ENCODE measurements at regions not wholly inside any gene's neighbourhood (a gene's known extent, or its start where the extent isn't known, plus 50 kb on each side); places are given as distances from the start of the nearest gene placed in this dataset.
A peak's percentile ranks its signal among the peaks of the same experiment; 100 is the strongest.

GRCh38 chr2:104432401-104432800 lies 421.5 kb upstream of the POU3F3 start:
- no peaks in the 10 kb centered on the region for H3K9me3 Mint-ChIP-seq
- no peaks in the 10 kb centered on the region for H3K36me3 Mint-ChIP-seq (ENCODE audit: low read depth)
- peaks cover 39% of the 10 kb centered on the region for H3K4me1 Mint-ChIP-seq
- Histone ChIP-seq H3K27ac (ENCODE audit: low read depth, low read length) (peak overlapping the region; percentile 98), H3K9me3 (ENCODE audit: control insufficient read depth, low read length) (peaks cover 6% of the 10 kb centered on the region), H3K36me3 (ENCODE audit: control insufficient read depth, insufficient read depth, low read length) (no peaks in the 10 kb centered on the region), H3K4me3 (ENCODE audit: low read length) (no peak overlapping the region), H3K27me3 (ENCODE audit: control insufficient read depth, insufficient read depth, low read length, poor library complexity, severe bottlenecking) (no peaks in the 10 kb centered on the region), H3K4me1 (ENCODE audit: control insufficient read depth, insufficient read depth, low read length) (peaks cover 4% of the 10 kb centered on the region), H3K9ac (ENCODE audit: extremely low read depth, low read length, poor library complexity, severe bottlenecking) (no peak overlapping the region)
- no peak overlapping the region for H3K27ac Mint-ChIP-seq
- WGBS, 2 experiments (ENCODE audit: insufficient coverage in 1 of 2, insufficient read length in 1 of 2): 87 to 88% methylated on average over 5 of the region's 5 CpGs
- no peak for TF ChIP-seq CTCF (conservative IDR thresholded peaks at IDR 0.05)
- no peak overlapping the region for H3K4me3 Mint-ChIP-seq
- no peak for DNase-seq
- no peaks in the 10 kb centered on the region for H3K27me3 Mint-ChIP-seq (ENCODE audit: insufficient read depth)

- no peak for TF ChIP-seq CTCF (conservative IDR thresholded peaks at IDR 0.05)
- Mint-ChIP-seq H3K27me3 (ENCODE audit: insufficient read depth) (no peaks in the 10 kb centered on the region), H3K27ac (no peak overlapping the region), H3K9me3 (no peaks in the 10 kb centered on the region), H3K4me1 (peaks cover 39% of the 10 kb centered on the region), H3K4me3 (no peak overlapping the region), H3K36me3 (ENCODE audit: low read depth) (no peaks in the 10 kb centered on the region)
- H3K27me3 ChIP-seq (ENCODE audit: control insufficient read depth, insufficient read depth, low read length, poor library complexity, severe bottlenecking): no peaks in the 10 kb centered on the region
- H3K4me1 ChIP-seq (ENCODE audit: control insufficient read depth, insufficient read depth, low read length): peaks cover 4% of the 10 kb centered on the region
- DNase-seq: no peak
- no peak overlapping the region for H3K9ac ChIP-seq (ENCODE audit: extremely low read depth, low read length, poor library complexity, severe bottlenecking)
- H3K4me3 ChIP-seq (ENCODE audit: low read length): no peak overlapping the region
- peak overlapping the region; percentile 98 for H3K27ac ChIP-seq (ENCODE audit: low read depth, low read length)
- H3K9me3 ChIP-seq (ENCODE audit: control insufficient read depth, low read length): peaks cover 6% of the 10 kb centered on the region
- WGBS, 2 experiments (ENCODE audit: insufficient coverage in 1 of 2, insufficient read length in 1 of 2): 83 to 95% methylated on average over 1 to 2 of the region's 2 CpGs
- no peaks in the 10 kb centered on the region for H3K36me3 ChIP-seq (ENCODE audit: control insufficient read depth, insufficient read depth, low read length)
Measured at GRCh38 chr2:104432991-104433390, 420.9 kb upstream of the POU3F3 start.

- H3K4me3 Mint-ChIP-seq: no peak overlapping the region
- no peaks in the 10 kb centered on the region for H3K27me3 Mint-ChIP-seq (ENCODE audit: insufficient read depth)
- no peaks in the 10 kb centered on the region for H3K36me3 ChIP-seq (ENCODE audit: control insufficient read depth, insufficient read depth, low read length)
- H3K27me3 ChIP-seq (ENCODE audit: control insufficient read depth, insufficient read depth, low read length, poor library complexity, severe bottlenecking): no peaks in the 10 kb centered on the region
- DNase-seq: no peak
- no peak overlapping the region for H3K27ac Mint-ChIP-seq
- H3K27ac ChIP-seq (ENCODE audit: low read depth, low read length): no peak overlapping the region
- no peak overlapping the region for H3K9ac ChIP-seq (ENCODE audit: extremely low read depth, low read length, poor library complexity, severe bottlenecking)
- peaks cover 4% of the 10 kb centered on the region for H3K4me1 ChIP-seq (ENCODE audit: control insufficient read depth, insufficient read depth, low read length)
- WGBS, 2 experiments (ENCODE audit: insufficient coverage in 1 of 2, insufficient read length in 1 of 2): 94% methylated on average over 3 of the region's 3 CpGs; no CpG with 5 or more reads in 1 of the 2 experiments
- no peaks in the 10 kb centered on the region for H3K9me3 Mint-ChIP-seq
- peaks cover 6% of the 10 kb centered on the region for H3K9me3 ChIP-seq (ENCODE audit: control insufficient read depth, low read length)
- H3K4me3 ChIP-seq (ENCODE audit: low read length): no peak overlapping the region
- no peaks in the 10 kb centered on the region for H3K36me3 Mint-ChIP-seq (ENCODE audit: low read depth)
- TF ChIP-seq CTCF (conservative IDR thresholded peaks at IDR 0.05): no peak
- peaks cover 36% of the 10 kb centered on the region for H3K4me1 Mint-ChIP-seq
Measured at GRCh38 chr2:104433657-104434056, 420.3 kb upstream of the POU3F3 start.
